Mesendoderm (in vitro differentiated cells): ENCODE measurements at regions not wholly inside any gene's neighbourhood (a gene's known extent, or its start where the extent isn't known, plus 50 kb on each side); places are given as distances from the start of the nearest gene placed in this dataset.

Experiments
- DNase-seq: peaks from one replicate; pipeline ENCODE4 v3.0.0; 2013
- H2AK5ac ChIP-seq: 2 replicates; pipeline ENCODE4 v1.6.1; 2013; ENCODE audit warnings: low read length, inconsistent platforms
- H2BK120ac ChIP-seq: 2 replicates; pipeline ENCODE4 v1.6.1; 2013; ENCODE audit warnings: low read depth, mild to moderate bottlenecking, low read length, moderate library complexity, mixed read lengths
- H2BK15ac ChIP-seq: replicated peaks from 2 replicates; pipeline ENCODE4 v1.6.1; 2013; ENCODE audit warnings: low read depth, mild to moderate bottlenecking, moderate library complexity
- H2BK5ac ChIP-seq: 2 replicates; pipeline ENCODE4 v1.6.1; 2013; ENCODE audit warnings: low read length, inconsistent platforms
- H3K18ac ChIP-seq: 2 replicates; pipeline ENCODE4 v1.6.1; 2013; ENCODE audit warnings: mild to moderate bottlenecking, low read length, mixed read lengths
- H3K23ac ChIP-seq: one replicate; pipeline ENCODE4 v1.6.1; 2013; ENCODE audit warnings: low read length
- H3K27ac ChIP-seq: 2 replicates; pipeline ENCODE4 v1.5.1; 2013; ENCODE audit warnings: low read depth, mild to moderate bottlenecking, inconsistent platforms, low read length, moderate library complexity
- H3K27me3 ChIP-seq: 2 replicates; pipeline ENCODE4 v1.6.1; 2013; ENCODE audit warnings: low read length, control low read depth, mild to moderate bottlenecking, inconsistent platforms; ENCODE audit not compliant: insufficient read depth, poor library complexity
- H3K36me3 ChIP-seq: 2 replicates; pipeline ENCODE4 v1.6.1; 2013; ENCODE audit warnings: low read length, inconsistent platforms; ENCODE audit not compliant: control insufficient read depth, insufficient read depth
- H3K4ac ChIP-seq: one replicate; pipeline ENCODE4 v1.6.1; 2013; ENCODE audit warnings: low read depth, mild to moderate bottlenecking, low read length, moderate library complexity
- H3K4me1 ChIP-seq: 2 replicates; pipeline ENCODE4 v1.6.1; 2013; ENCODE audit warnings: low read depth, low read length, inconsistent platforms; ENCODE audit not compliant: control insufficient read depth
- H3K4me2 ChIP-seq: 2 replicates; pipeline ENCODE4 v1.6.1; 2013; ENCODE audit warnings: low read length
- H3K4me3 ChIP-seq: 2 replicates; pipeline ENCODE4 v1.5.1; 2013; ENCODE audit warnings: mild to moderate bottlenecking, low read length
- H3K56ac ChIP-seq: one replicate; pipeline ENCODE4 v1.6.1; 2013; ENCODE audit warnings: low read length
- H3K79me1 ChIP-seq: 2 replicates; pipeline ENCODE4 v1.6.1; 2013; ENCODE audit warnings: low read length, inconsistent platforms
- H3K79me2 ChIP-seq: 2 replicates; pipeline ENCODE4 v1.6.1; 2013; ENCODE audit warnings: mild to moderate bottlenecking, low read length; ENCODE audit not compliant: control insufficient read depth, insufficient read depth
- H3K9ac ChIP-seq: 2 replicates; pipeline ENCODE4 v1.6.1; 2013; ENCODE audit warnings: low read length, inconsistent platforms
- H4K5ac ChIP-seq: one replicate; pipeline ENCODE4 v1.6.1; 2013; ENCODE audit warnings: low read length
- H4K8ac ChIP-seq: one replicate; pipeline ENCODE4 v1.6.1; 2013; ENCODE audit warnings: low read depth, mild to moderate bottlenecking, control low read depth, low read length, moderate library complexity
- WGBS: extraction: QIAGEN DNeasy Blood & Tissue Kit; methylation state at CpG from one replicate; pipeline ENCODE4 v1.1.7; 2013; ENCODE audit warnings: low lambda C conversion rate, missing lambda C conversion rate; ENCODE audit not compliant: insufficient coverage; ENCODE audit errors: extremely low coverage; 5-methylcytosine and 5-hydroxymethylcytosine counted together

DNA sequence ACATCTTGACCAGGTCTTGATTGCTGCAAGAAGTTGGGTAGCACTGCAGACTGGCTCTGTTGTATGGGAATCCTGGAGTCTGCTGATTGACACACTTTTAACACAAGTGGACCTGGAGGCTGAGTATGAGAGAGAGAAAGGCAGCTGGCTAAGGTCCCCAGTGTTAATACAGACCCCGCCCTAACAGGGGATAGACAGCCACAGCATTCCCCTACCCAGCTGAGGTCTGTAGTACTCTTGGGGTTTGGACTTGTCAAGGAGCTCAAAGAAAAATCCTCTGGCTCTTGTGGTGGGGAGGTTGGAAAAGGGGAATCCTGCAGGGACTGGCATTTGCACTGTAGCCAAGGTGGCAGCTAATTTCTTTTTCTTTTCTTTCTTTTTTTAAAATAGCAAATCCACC is 192.7 kb downstream of the ZNF621 start:
- no peaks in the 10 kb centered on the region for H3K36me3 ChIP-seq
- DNase-seq, result no peak
- no peak overlapping the region for H2BK15ac ChIP-seq
- no peak overlapping the region for H4K5ac ChIP-seq
- no peak overlapping the region for H4K8ac ChIP-seq
- no peaks in the 10 kb centered on the region for H3K79me1 ChIP-seq
- no peak overlapping the region for H3K4me3 ChIP-seq
- no peak overlapping the region for H2BK5ac ChIP-seq
- no peak overlapping the region for H3K56ac ChIP-seq
- H3K18ac ChIP-seq, result no peak overlapping the region
- no peaks in the 10 kb centered on the region for H3K79me2 ChIP-seq
- H3K9ac ChIP-seq, result no peak overlapping the region
- no peaks in the 10 kb centered on the region for H3K27me3 ChIP-seq
- WGBS, result no CpG with 5 or more reads among the region's 1 CpG
- H3K4me1 ChIP-seq, result peaks cover 4% of the 10 kb centered on the region
- no peak overlapping the region for H2AK5ac ChIP-seq
- no peak overlapping the region for H3K4me2 ChIP-seq
- no peak overlapping the region for H2BK120ac ChIP-seq
- H3K27ac ChIP-seq, result no peak overlapping the region
- H3K4ac ChIP-seq, result no peak overlapping the region
- H3K23ac ChIP-seq, result no peak overlapping the region

DNA sequence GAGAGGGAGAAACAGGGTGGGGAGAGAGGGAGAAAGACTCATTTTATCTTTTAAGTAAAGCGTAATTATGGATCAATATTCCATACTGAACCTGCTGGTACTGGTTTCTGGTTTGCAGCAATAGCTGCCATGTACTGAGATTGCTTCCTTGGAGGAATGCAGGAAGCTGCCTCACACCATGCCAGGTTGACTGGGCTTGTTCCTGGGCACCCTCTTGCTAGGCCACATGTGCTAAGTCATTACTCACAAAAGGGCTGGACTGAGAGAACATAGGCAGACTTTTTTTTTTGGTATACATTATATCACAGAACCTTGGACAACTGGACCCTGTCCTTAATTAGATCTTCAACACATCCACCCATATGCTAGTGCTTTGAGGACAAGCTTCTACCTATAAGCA is 193.4 kb downstream of the ZNF621 start:
- WGBS, result no CpG with 5 or more reads among the region's 1 CpG
- H3K23ac ChIP-seq, result no peak overlapping the region
- H3K79me2 ChIP-seq, result no peaks in the 10 kb centered on the region
- H3K56ac ChIP-seq, result no peak overlapping the region
- no peaks in the 10 kb centered on the region for H3K36me3 ChIP-seq
- H2BK15ac ChIP-seq, result no peak overlapping the region
- no peak overlapping the region for H3K4ac ChIP-seq
- no peak overlapping the region for H2BK5ac ChIP-seq
- H4K8ac ChIP-seq, result no peak overlapping the region
- no peak overlapping the region for H3K18ac ChIP-seq
- no peak overlapping the region for H3K4me3 ChIP-seq
- no peaks in the 10 kb centered on the region for H3K79me1 ChIP-seq
- H3K4me1 ChIP-seq, result peaks cover 4% of the 10 kb centered on the region
- no peak overlapping the region for H2BK120ac ChIP-seq
- no peak overlapping the region for H3K4me2 ChIP-seq
- H3K27ac ChIP-seq, result no peak overlapping the region
- no peak overlapping the region for H4K5ac ChIP-seq
- no peaks in the 10 kb centered on the region for H3K27me3 ChIP-seq
- H3K9ac ChIP-seq, result no peak overlapping the region
- H2AK5ac ChIP-seq, result no peak overlapping the region
- no peak for DNase-seq

DNA sequence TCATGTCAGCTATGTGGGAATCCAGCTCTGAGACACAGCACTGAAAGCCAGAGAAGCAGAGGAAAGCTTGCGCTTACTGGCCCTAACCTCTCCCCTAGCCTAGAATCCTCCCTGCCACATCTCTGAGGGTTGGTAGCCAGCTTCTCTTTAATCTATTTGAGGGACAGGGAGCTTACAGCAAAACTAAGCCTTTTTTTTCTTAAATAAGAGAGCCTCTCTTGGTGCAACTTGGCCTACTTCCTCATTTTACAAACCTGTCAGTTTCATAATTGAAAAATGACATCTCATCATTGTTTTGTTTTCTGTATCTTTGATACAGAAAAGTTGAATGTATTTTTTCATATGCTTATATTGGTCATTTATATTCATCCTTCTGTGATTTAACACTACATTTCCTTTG is 193.9 kb downstream of the ZNF621 start:
- H3K18ac ChIP-seq, result no peak overlapping the region
- no peak overlapping the region for H2BK5ac ChIP-seq
- H3K36me3 ChIP-seq, result no peaks in the 10 kb centered on the region
- no peak overlapping the region for H3K23ac ChIP-seq
- H3K9ac ChIP-seq, result no peak overlapping the region
- no peak overlapping the region for H3K4me2 ChIP-seq
- no peak overlapping the region for H2BK15ac ChIP-seq
- H3K56ac ChIP-seq, result no peak overlapping the region
- peaks cover 3% of the 10 kb centered on the region for H3K4me1 ChIP-seq
- no peak for DNase-seq
- no peak overlapping the region for H3K4me3 ChIP-seq
- no peaks in the 10 kb centered on the region for H3K79me2 ChIP-seq
- no peaks in the 10 kb centered on the region for H3K79me1 ChIP-seq
- no peak overlapping the region for H4K8ac ChIP-seq
- no peaks in the 10 kb centered on the region for H3K27me3 ChIP-seq
- WGBS, result no CpG with 5 or more reads among the region's 1 CpG
- no peak overlapping the region for H2BK120ac ChIP-seq
- H3K4ac ChIP-seq, result no peak overlapping the region
- H4K5ac ChIP-seq, result no peak overlapping the region
- H3K27ac ChIP-seq, result no peak overlapping the region
- no peak overlapping the region for H2AK5ac ChIP-seq

DNA sequence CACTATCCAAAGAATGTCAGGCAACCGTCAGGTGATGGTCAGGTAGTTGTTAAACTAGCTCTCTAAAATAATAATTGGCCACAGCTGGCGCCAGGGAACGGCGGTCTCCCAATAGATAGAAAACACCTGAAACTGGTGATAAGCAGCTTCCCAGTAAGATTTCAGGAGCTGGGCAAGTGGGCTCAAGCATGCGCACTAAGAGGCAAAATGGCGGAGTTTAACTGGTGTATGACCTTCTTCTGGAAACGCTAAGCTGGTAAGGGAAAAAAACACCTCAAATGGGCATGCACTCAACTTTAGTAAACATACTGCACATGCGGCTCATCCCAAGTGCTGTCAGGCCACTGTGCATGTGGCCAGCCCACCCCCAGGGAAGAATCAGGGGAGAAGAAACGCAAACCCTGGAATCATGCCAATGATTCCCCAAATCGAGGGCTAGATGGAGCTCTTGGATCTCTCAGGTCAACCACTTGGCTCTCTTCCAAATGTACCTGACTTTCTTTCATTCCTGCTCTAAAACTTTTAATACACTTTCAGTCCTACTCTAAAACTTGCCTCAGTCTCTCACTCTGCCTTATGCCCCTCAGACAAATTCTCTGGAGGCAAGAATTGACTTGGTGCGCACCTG is 195.0 kb downstream of the ZNF621 start:
- peak; percentile 61 for DNase-seq
- Histone ChIP-seq H3K56ac (no peak overlapping the region), H3K4me1 (no peaks in the 10 kb centered on the region), H3K27me3 (no peaks in the 10 kb centered on the region), H2AK5ac (no peak overlapping the region), H3K18ac (no peak overlapping the region), H4K8ac (no peak overlapping the region), H3K4me3 (no peak overlapping the region), H2BK5ac (no peak overlapping the region), H3K9ac (no peak overlapping the region), H3K79me2 (no peaks in the 10 kb centered on the region), H3K79me1 (no peaks in the 10 kb centered on the region), H3K23ac (no peak overlapping the region), H2BK120ac (no peak overlapping the region), H3K4ac (no peak overlapping the region), H3K27ac (no peak overlapping the region), H3K4me2 (no peak overlapping the region), H3K36me3 (no peaks in the 10 kb centered on the region), H4K5ac (no peak overlapping the region), H2BK15ac (no peak overlapping the region)
- no CpG with 5 or more reads among the region's 11 CpGs for WGBS

DNA sequence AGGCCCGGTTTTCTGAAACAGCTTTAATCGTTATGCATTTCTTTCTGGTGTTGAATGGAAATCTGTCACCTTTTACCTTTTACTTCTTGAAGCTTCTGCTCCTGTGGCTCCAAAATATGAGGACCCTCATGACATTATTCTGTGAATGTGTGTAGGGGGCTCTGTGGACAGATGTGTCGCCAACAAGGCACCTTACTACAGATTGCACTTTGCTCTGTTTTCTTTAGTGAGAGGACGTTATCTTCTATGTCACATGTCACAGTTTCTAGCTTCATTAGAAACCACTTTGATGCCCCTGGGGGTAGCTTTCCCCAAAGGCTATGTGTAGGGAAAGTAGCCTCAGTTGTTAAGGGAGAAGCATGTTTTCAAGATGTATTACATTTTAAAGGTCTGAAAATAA is 195.6 kb downstream of the ZNF621 start:
- Histone ChIP-seq H3K27me3 (no peaks in the 10 kb centered on the region), H3K56ac (no peak overlapping the region), H3K36me3 (no peaks in the 10 kb centered on the region), H4K8ac (no peak overlapping the region), H4K5ac (no peak overlapping the region), H3K4me3 (no peak overlapping the region), H3K79me2 (no peaks in the 10 kb centered on the region), H3K4me1 (no peaks in the 10 kb centered on the region), H3K4ac (no peak overlapping the region), H3K27ac (no peak overlapping the region), H2BK120ac (no peak overlapping the region), H2BK5ac (no peak overlapping the region), H3K9ac (no peak overlapping the region), H3K79me1 (no peaks in the 10 kb centered on the region), H2AK5ac (no peak overlapping the region), H3K23ac (no peak overlapping the region), H2BK15ac (no peak overlapping the region), H3K18ac (no peak overlapping the region), H3K4me2 (no peak overlapping the region)
- DNase-seq, result no peak
- WGBS, result no CpG with 5 or more reads among the region's 4 CpGs

DNA sequence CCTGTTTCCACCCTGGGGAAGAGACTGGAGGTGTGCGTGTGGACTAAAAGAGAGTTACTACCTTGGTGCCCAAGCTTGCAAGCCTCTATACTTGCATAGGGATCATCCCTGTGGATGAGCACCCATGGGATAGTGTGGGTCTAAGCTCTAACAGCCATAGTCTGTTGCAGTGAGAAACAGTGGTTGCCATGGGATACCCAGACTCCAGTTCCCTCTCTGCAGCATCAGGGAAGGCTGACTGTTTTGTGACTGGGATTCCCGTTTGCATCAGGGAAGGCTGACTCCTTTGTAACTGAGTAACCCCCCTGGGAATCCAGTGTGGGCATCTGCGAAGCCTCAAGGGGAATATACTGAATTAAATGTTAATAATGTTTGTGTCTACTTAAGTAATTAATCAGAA is 196.1 kb downstream of the ZNF621 start:
- H3K79me2 ChIP-seq, result no peaks in the 10 kb centered on the region
- no peaks in the 10 kb centered on the region for H3K4me1 ChIP-seq
- no peak overlapping the region for H3K23ac ChIP-seq
- no peak overlapping the region for H3K4me2 ChIP-seq
- no peak overlapping the region for H3K9ac ChIP-seq
- WGBS, result no CpG with 5 or more reads among the region's 3 CpGs
- no peak overlapping the region for H3K27ac ChIP-seq
- H3K27me3 ChIP-seq, result no peaks in the 10 kb centered on the region
- no peaks in the 10 kb centered on the region for H3K36me3 ChIP-seq
- no peak overlapping the region for H3K4ac ChIP-seq
- H2AK5ac ChIP-seq, result no peak overlapping the region
- no peak overlapping the region for H3K18ac ChIP-seq
- H2BK5ac ChIP-seq, result no peak overlapping the region
- no peak overlapping the region for H3K4me3 ChIP-seq
- no peak overlapping the region for H4K5ac ChIP-seq
- H4K8ac ChIP-seq, result no peak overlapping the region
- H2BK120ac ChIP-seq, result no peak overlapping the region
- no peaks in the 10 kb centered on the region for H3K79me1 ChIP-seq
- no peak overlapping the region for H3K56ac ChIP-seq
- DNase-seq, result peak; percentile 30
- no peak overlapping the region for H2BK15ac ChIP-seq
